Ishikawa (cell line): ENCODE measurements at regions not wholly inside any gene's neighbourhood (a gene's known extent, or its start where the extent isn't known, plus 50 kb on each side); places are given as distances from the start of the nearest gene placed in this dataset.

ENCODE experiments used
- EP300 ChIP-seq: IDR thresholded peaks from 2 replicates; pipeline ENCODE4 v1.6.1; 2012; ENCODE audit warnings: borderline replicate concordance
- TAF1 ChIP-seq: IDR thresholded peaks from 2 replicates; pipeline ENCODE4 v1.6.1; 2012; ENCODE audit warnings: low read depth, mild to moderate bottlenecking
- TCF12 ChIP-seq: IDR thresholded peaks from 2 replicates; pipeline ENCODE4 v1.6.1; 2012; ENCODE audit warnings: low read depth
- YY1 ChIP-seq: IDR thresholded peaks from 2 replicates; pipeline ENCODE4 v1.6.1; 2012; ENCODE audit warnings: low read depth
- TF ChIP-seq, protein P1 (sequence below): IDR thresholded peaks from 2 replicates; pipeline ENCODE4 v1.6.1; 2012; ENCODE audit warnings: low read depth, mild to moderate bottlenecking
- TF ChIP-seq, protein P2 (sequence below): IDR thresholded peaks from 2 replicates; pipeline ENCODE4 v1.6.1; 2012

DNA sequence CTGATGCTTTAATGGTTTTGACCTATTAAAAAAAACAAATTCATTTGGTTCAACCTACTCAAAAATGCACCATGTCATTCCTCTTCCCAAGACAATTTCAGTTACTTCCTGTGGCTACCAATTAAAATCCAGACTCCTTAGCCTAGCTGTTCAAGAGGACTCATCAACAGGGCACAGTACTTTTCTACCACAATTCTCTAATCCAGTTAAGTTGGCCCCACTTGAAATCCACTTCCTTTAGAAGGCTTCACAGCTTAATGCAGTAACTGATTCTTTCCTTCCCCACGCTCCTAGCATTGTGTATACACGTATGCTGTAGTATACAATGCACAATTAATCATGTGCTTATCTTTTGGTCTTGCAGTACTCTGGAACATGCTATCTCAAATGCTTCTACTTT is 129.8 kb downstream of the UGT8 start:
- TF ChIP-seq TCF12 (no peak), EP300 (no peak), YY1 (no peak), TAF1 (no peak)
- TF ChIP-seq, protein P1, sequence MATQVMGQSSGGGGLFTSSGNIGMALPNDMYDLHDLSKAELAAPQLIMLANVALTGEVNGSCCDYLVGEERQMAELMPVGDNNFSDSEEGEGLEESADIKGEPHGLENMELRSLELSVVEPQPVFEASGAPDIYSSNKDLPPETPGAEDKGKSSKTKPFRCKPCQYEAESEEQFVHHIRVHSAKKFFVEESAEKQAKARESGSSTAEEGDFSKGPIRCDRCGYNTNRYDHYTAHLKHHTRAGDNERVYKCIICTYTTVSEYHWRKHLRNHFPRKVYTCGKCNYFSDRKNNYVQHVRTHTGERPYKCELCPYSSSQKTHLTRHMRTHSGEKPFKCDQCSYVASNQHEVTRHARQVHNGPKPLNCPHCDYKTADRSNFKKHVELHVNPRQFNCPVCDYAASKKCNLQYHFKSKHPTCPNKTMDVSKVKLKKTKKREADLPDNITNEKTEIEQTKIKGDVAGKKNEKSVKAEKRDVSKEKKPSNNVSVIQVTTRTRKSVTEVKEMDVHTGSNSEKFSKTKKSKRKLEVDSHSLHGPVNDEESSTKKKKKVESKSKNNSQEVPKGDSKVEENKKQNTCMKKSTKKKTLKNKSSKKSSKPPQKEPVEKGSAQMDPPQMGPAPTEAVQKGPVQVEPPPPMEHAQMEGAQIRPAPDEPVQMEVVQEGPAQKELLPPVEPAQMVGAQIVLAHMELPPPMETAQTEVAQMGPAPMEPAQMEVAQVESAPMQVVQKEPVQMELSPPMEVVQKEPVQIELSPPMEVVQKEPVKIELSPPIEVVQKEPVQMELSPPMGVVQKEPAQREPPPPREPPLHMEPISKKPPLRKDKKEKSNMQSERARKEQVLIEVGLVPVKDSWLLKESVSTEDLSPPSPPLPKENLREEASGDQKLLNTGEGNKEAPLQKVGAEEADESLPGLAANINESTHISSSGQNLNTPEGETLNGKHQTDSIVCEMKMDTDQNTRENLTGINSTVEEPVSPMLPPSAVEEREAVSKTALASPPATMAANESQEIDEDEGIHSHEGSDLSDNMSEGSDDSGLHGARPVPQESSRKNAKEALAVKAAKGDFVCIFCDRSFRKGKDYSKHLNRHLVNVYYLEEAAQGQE = no peak
- TF ChIP-seq, protein P2, sequence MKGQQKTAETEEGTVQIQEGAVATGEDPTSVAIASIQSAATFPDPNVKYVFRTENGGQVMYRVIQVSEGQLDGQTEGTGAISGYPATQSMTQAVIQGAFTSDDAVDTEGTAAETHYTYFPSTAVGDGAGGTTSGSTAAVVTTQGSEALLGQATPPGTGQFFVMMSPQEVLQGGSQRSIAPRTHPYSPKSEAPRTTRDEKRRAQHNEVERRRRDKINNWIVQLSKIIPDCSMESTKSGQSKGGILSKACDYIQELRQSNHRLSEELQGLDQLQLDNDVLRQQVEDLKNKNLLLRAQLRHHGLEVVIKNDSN = no peak
